ENCODE measurements at regions not wholly inside any gene's neighbourhood (a gene's known extent, or its start where the extent isn't known, plus 50 kb on each side); places are given as distances from the start of the nearest gene placed in this dataset.

DNA sequence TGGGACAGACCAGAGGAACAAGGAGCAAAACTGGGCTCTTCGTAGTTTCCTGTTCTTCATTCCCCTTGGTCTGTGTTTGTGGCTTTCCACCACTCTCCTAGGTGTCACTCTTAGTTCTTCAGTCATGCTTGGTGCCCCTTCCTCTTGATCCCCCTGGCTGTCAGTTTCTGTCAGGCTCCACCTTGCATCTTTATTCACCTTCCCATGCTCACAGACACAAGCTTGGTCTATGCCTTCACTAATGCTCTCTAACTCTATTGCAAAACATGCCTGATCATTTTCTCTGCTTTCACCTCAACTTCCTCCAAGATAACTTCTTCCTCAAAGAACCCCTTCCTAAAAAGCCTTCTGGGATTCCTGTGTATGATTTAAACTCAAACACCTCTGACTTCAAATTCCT, 122.9 kb downstream of the GLUL start:
- H3K27me3 ChIP-seq (ENCODE audit: control insufficient read depth, insufficient read depth, low read length) = no peaks in the 10 kb centered on the region
- no peaks in the 10 kb centered on the region for H3K4me1 ChIP-seq (ENCODE audit: control insufficient read depth, insufficient read depth, low read length, poor library complexity, severe bottlenecking)
- H3K9me3 ChIP-seq (ENCODE audit: control insufficient read depth in 2 of 2, low read length in 2 of 2) = no peaks in the 10 kb centered on the region
- H3K36me3 Mint-ChIP-seq = no peaks in the 10 kb centered on the region
- no peak overlapping the region for H3K4me3 ChIP-seq (ENCODE audit: low read depth, low read length)
- H3K27ac Mint-ChIP-seq = no peak overlapping the region
- peaks cover 0 to 4% (median 0%) of the 10 kb centered on the region in 4 donors for H3K4me1 Mint-ChIP-seq
- H3K4me3 Mint-ChIP-seq = no peak overlapping the region
- no peak overlapping the region for H3K27ac ChIP-seq (ENCODE audit: insufficient read depth, low read length, poor library complexity, severe bottlenecking)
- DNase-seq = no peak
- no peaks in the 10 kb centered on the region for H3K36me3 ChIP-seq (ENCODE audit: control insufficient read depth, insufficient read depth, low read length)
- peaks cover 13% of the 10 kb centered on the region for H3K27me3 Mint-ChIP-seq
- ATAC-seq (ENCODE audit: low read depth in 2 of 2) = no peak
- peaks cover 0 to 2% (median 0%) of the 10 kb centered on the region in 7 donors for H3K9me3 Mint-ChIP-seq

DNA sequence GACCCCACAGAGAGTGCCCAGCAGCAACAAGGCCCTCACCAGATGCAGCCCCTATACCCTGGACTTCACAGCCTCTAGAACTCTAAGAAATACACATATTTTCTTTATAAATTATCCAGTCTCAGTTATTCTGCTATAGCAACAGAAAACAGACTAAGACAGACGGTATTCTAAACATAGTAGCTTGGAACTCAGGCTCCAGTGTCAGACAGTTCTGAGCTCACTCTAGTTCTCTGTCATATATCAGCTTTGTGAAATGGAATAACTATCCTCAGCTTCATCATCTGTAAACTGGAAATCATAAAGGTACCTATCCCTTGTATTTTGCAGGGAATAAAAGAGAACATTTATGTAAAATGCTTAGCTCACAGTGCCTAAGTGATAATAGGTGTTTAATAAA, 127.4 kb downstream of the GLUL start:
- no peak overlapping the region for H3K4me3 Mint-ChIP-seq
- DNase-seq = no peak
- no peak overlapping the region for H3K27ac Mint-ChIP-seq
- peaks cover 4% of the 10 kb centered on the region for H3K36me3 Mint-ChIP-seq
- H3K9me3 ChIP-seq (ENCODE audit: control insufficient read depth in 2 of 2, low read length in 2 of 2) = no peaks in the 10 kb centered on the region
- H3K9me3 Mint-ChIP-seq = no peaks in the 10 kb centered on the region
- H3K4me1 ChIP-seq (ENCODE audit: control insufficient read depth, insufficient read depth, low read length, poor library complexity, severe bottlenecking) = peaks cover 16% of the 10 kb centered on the region
- no peaks in the 10 kb centered on the region for H3K27me3 ChIP-seq (ENCODE audit: control insufficient read depth, insufficient read depth, low read length)
- no peak overlapping the region for H3K27ac ChIP-seq (ENCODE audit: insufficient read depth, low read length, poor library complexity, severe bottlenecking)
- H3K4me1 Mint-ChIP-seq = peaks cover 14 to 29% (median 21%) of the 10 kb centered on the region in 4 donors
- peaks cover 6% of the 10 kb centered on the region for H3K27me3 Mint-ChIP-seq
- no peak overlapping the region for H3K4me3 ChIP-seq (ENCODE audit: low read depth, low read length)
- ATAC-seq (ENCODE audit: low read depth in 2 of 2) = no peak
- H3K36me3 ChIP-seq (ENCODE audit: control insufficient read depth, insufficient read depth, low read length) = no peaks in the 10 kb centered on the region

DNA sequence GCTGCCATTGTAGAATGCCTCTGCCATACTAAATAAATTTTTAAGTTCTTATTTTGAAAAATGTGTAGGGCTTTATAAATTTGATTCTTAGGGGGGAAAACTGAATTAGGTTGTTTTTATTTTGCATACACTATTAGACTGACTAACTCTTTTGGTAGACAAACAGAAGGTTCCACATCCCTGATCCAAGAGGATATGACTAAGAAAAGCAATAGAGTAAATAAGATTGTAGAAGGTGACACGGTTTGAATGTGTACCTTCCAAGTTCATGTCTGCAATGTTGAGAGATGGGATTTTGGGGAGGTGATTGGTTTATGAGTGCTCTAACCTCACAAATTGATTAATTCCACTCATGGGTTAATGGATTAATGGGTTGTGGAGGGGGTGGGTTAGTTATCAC, 127.9 kb downstream of the GLUL start:
- H3K27ac Mint-ChIP-seq = no peak overlapping the region
- no peak for ATAC-seq (ENCODE audit: low read depth in 2 of 2)

DNA sequence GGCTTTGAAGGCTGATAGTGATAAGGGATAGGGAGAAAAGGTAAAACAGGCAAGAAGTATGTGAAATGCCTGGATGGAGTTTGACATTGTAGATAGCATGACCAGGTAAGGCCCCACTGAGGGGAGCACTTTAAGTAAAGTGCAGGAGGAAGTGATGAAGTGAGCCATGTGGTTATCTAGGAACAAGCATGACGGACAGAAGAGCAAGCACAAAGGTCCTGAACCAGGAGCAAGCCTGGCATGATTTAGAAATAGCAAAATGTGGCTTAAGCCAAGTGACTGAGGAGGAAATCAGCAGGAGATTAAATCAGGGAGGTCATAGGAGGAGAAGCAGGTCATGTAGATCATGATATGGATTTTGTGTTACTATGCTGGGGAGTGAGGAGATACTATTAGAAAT, 129.2 kb downstream of the GLUL start:
- no peaks in the 10 kb centered on the region for H3K36me3 ChIP-seq (ENCODE audit: control insufficient read depth, insufficient read depth, low read length)
- DNase-seq (no peak), ATAC-seq (ENCODE audit: low read depth in 2 of 2) (no peak)
- H3K9me3 ChIP-seq (ENCODE audit: control insufficient read depth in 2 of 2, low read length in 2 of 2) = no peaks in the 10 kb centered on the region
- H3K27ac Mint-ChIP-seq = peak overlapping the region; percentile 3 to 39 (median 15)
- H3K4me3 ChIP-seq (ENCODE audit: low read depth, low read length) = no peak overlapping the region
- H3K9me3 Mint-ChIP-seq = no peaks in the 10 kb centered on the region
- no peaks in the 10 kb centered on the region for H3K27me3 ChIP-seq (ENCODE audit: control insufficient read depth, insufficient read depth, low read length)
- no peak overlapping the region for H3K27ac ChIP-seq (ENCODE audit: insufficient read depth, low read length, poor library complexity, severe bottlenecking)
- peaks cover 4% of the 10 kb centered on the region for H3K36me3 Mint-ChIP-seq
- H3K4me1 ChIP-seq (ENCODE audit: control insufficient read depth, insufficient read depth, low read length, poor library complexity, severe bottlenecking) = peaks cover 22% of the 10 kb centered on the region
- H3K27me3 Mint-ChIP-seq = no peaks in the 10 kb centered on the region
- peak overlapping the region in 1 of 4 donors; percentile 5 for H3K4me3 Mint-ChIP-seq
- H3K4me1 Mint-ChIP-seq = peaks cover 16 to 38% (median 25%) of the 10 kb centered on the region in 4 donors

More for the DNA sequence above, 127.9 kb downstream of the GLUL start:
- Histone ChIP-seq H3K36me3 (ENCODE audit: control insufficient read depth, insufficient read depth, low read length) (no peaks in the 10 kb centered on the region), H3K9me3 (ENCODE audit: control insufficient read depth in 2 of 2, low read length in 2 of 2) (no peaks in the 10 kb centered on the region), H3K27me3 (ENCODE audit: control insufficient read depth, insufficient read depth, low read length) (no peaks in the 10 kb centered on the region), H3K4me3 (ENCODE audit: low read depth, low read length) (no peak overlapping the region), H3K4me1 (ENCODE audit: control insufficient read depth, insufficient read depth, low read length, poor library complexity, severe bottlenecking) (peaks cover 20% of the 10 kb centered on the region), H3K27ac (ENCODE audit: insufficient read depth, low read length, poor library complexity, severe bottlenecking) (no peak overlapping the region)
- peaks cover 4% of the 10 kb centered on the region for H3K36me3 Mint-ChIP-seq
- peaks cover 16 to 32% (median 24%) of the 10 kb centered on the region in 4 donors for H3K4me1 Mint-ChIP-seq
- H3K27me3 Mint-ChIP-seq = peaks cover 3% of the 10 kb centered on the region
- no peaks in the 10 kb centered on the region for H3K9me3 Mint-ChIP-seq
- no peak overlapping the region for H3K4me3 Mint-ChIP-seq
- DNase-seq = no peak

DNA sequence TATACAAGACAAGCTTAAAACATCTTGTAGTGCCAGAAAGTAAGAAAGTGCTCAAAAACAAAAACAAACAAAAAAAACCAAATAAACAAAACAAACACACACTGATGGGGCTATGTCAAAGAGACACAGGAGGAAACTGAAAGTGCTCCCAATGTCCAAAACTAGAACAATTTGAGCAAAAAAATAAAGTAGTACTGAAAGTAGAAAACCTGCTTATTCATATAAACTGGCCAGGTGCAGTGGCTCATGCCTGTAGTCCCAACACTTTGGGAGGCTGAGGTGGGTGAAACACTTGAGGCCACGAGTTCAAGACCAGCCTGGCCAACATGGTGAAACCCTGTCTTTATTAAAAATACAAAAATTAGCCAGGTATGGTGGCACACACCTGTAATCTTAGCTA, 129.9 kb downstream of the GLUL start:
- ATAC-seq (ENCODE audit: low read depth in 2 of 2) (no peak), DNase-seq (no peak)
- peaks cover 16 to 40% (median 25%) of the 10 kb centered on the region in 4 donors for H3K4me1 Mint-ChIP-seq
- no peaks in the 10 kb centered on the region for H3K9me3 ChIP-seq (ENCODE audit: control insufficient read depth in 2 of 2, low read length in 2 of 2)
- H3K27ac Mint-ChIP-seq = peak overlapping the region in 1 of 3 donors; percentile 7
- H3K36me3 Mint-ChIP-seq = peaks cover 4% of the 10 kb centered on the region
- no peak overlapping the region for H3K4me3 ChIP-seq (ENCODE audit: low read depth, low read length)
- peaks cover 22% of the 10 kb centered on the region for H3K4me1 ChIP-seq (ENCODE audit: control insufficient read depth, insufficient read depth, low read length, poor library complexity, severe bottlenecking)
- no peaks in the 10 kb centered on the region for H3K27me3 Mint-ChIP-seq
- no peaks in the 10 kb centered on the region for H3K36me3 ChIP-seq (ENCODE audit: control insufficient read depth, insufficient read depth, low read length)
- no peak overlapping the region for H3K4me3 Mint-ChIP-seq
- H3K9me3 Mint-ChIP-seq = no peaks in the 10 kb centered on the region
- H3K27ac ChIP-seq (ENCODE audit: insufficient read depth, low read length, poor library complexity, severe bottlenecking) = no peak overlapping the region
- H3K27me3 ChIP-seq (ENCODE audit: control insufficient read depth, insufficient read depth, low read length) = no peaks in the 10 kb centered on the region

DNA sequence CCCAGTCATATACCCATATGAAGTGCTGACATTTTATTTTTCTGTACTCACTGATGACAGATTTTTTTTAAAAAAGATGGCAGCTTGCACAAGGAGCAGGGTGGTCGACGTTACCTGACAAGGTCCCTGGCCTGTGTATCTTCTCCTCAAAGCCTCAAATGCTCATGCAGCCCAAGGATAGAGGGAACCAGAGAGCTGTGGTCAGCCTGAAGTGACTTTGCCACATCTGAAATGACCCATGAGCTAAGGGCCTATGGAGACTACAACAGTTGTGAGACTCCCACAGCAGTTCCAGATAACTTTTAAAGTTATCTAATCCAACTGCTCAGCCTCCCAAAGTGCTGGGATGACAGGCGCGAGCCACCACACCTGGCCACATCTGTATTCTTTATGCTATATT, 131.1 kb downstream of the GLUL start:
- H3K9me3 ChIP-seq (ENCODE audit: control insufficient read depth in 2 of 2, low read length in 2 of 2) = no peaks in the 10 kb centered on the region
- no peaks in the 10 kb centered on the region for H3K36me3 ChIP-seq (ENCODE audit: control insufficient read depth, insufficient read depth, low read length)
- peak overlapping the region in 1 of 4 donors; percentile 17 for H3K4me3 Mint-ChIP-seq
- no peak overlapping the region for H3K4me3 ChIP-seq (ENCODE audit: low read depth, low read length)
- H3K4me1 ChIP-seq (ENCODE audit: control insufficient read depth, insufficient read depth, low read length, poor library complexity, severe bottlenecking) = peaks cover 22% of the 10 kb centered on the region
- peaks cover 16 to 40% (median 25%) of the 10 kb centered on the region in 4 donors for H3K4me1 Mint-ChIP-seq
- H3K27ac ChIP-seq (ENCODE audit: insufficient read depth, low read length, poor library complexity, severe bottlenecking) = no peak overlapping the region
- H3K27me3 Mint-ChIP-seq = no peaks in the 10 kb centered on the region
- no peak for ATAC-seq (ENCODE audit: low read depth in 2 of 2)
- H3K27ac Mint-ChIP-seq = peak overlapping the region; percentile 44 to 84 (median 65)
- peaks cover 4% of the 10 kb centered on the region for H3K36me3 Mint-ChIP-seq
- no peaks in the 10 kb centered on the region for H3K27me3 ChIP-seq (ENCODE audit: control insufficient read depth, insufficient read depth, low read length)
- no peak for DNase-seq
- no peaks in the 10 kb centered on the region for H3K9me3 Mint-ChIP-seq

DNA sequence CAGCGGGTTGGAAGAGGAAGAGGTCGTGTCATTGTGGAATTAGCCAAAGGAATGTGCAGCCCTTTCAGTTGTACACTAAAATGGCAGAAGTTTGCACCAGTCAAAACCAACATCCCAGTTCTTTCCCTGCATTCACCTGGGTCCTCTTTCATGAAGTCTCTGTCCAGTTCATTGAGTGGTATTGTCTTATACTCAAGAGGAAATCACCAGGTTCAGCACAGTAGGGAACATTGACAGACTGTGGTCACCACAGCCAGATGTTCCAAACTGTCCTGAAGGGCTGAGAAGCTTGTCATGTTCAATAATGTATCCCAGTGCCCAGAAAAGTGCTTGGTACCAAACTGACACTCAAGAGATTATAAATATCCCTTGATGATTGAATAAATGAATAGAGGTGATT, 131.6 kb downstream of the GLUL start:
- no peaks in the 10 kb centered on the region for H3K27me3 ChIP-seq (ENCODE audit: control insufficient read depth, insufficient read depth, low read length)
- Mint-ChIP-seq H3K4me3 (peak overlapping the region in 3 of 4 donors; percentile 27 to 76 (median 74)), H3K4me1 (peaks cover 16 to 40% (median 26%) of the 10 kb centered on the region in 4 donors), H3K27me3 (no peaks in the 10 kb centered on the region), H3K36me3 (peaks cover 4% of the 10 kb centered on the region), H3K9me3 (no peaks in the 10 kb centered on the region), H3K27ac (peak overlapping the region; percentile 84 to 99 (median 94))
- DNase-seq (no peak), ATAC-seq (ENCODE audit: low read depth in 2 of 2) (no peak)
- peaks cover 22% of the 10 kb centered on the region for H3K4me1 ChIP-seq (ENCODE audit: control insufficient read depth, insufficient read depth, low read length, poor library complexity, severe bottlenecking)
- no peaks in the 10 kb centered on the region for H3K9me3 ChIP-seq (ENCODE audit: control insufficient read depth in 2 of 2, low read length in 2 of 2)
- H3K36me3 ChIP-seq (ENCODE audit: control insufficient read depth, insufficient read depth, low read length) = no peaks in the 10 kb centered on the region
- H3K4me3 ChIP-seq (ENCODE audit: low read depth, low read length) = peak overlapping the region; percentile 57
- H3K27ac ChIP-seq (ENCODE audit: insufficient read depth, low read length, poor library complexity, severe bottlenecking) = no peak overlapping the region

DNA sequence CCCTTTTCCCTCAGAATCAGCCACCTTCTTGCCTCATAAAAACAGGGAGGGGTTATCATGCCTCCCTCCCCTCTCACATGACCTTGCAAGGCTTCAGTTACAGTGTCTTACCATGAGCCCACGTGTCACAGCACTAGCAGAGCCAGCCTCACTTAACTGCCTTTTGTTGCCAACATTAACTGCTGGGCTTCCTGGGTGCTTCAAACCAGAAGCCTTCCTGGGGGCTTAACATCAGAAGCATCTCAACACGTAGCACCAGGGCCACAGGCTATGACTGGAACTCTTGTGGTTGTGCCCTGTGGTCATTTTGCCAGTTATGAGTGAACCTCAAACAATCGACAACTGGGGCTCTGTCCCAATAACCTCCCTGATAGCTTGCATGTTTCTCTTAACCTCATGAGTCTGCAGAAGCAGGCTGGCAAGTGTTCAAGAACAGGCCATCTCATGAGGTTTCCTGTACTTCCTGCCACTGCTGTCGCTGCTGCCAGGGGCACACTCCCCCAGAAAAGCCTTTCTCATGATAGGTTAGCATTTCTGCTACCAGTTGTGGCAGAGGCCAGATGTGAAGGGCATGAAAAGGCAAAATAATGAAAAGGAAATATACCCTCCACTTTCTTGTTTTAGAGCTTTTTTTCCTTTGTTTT, 132.2 kb downstream of the GLUL start:
- H3K4me1 ChIP-seq (ENCODE audit: control insufficient read depth, insufficient read depth, low read length, poor library complexity, severe bottlenecking) = peaks cover 22% of the 10 kb centered on the region
- no peaks in the 10 kb centered on the region for H3K36me3 ChIP-seq (ENCODE audit: control insufficient read depth, insufficient read depth, low read length)
- H3K4me1 Mint-ChIP-seq = peaks cover 16 to 40% (median 26%) of the 10 kb centered on the region in 4 donors

More for the DNA sequence above, 132.2 kb downstream of the GLUL start:
- peak; percentile 5 to 79 (median 67) for DNase-seq
- Mint-ChIP-seq H3K36me3 (peaks cover 4% of the 10 kb centered on the region), H3K4me3 (peak overlapping the region; percentile 27 to 76 (median 65)), H3K27me3 (no peaks in the 10 kb centered on the region), H3K27ac (peak overlapping the region; percentile 84 to 99 (median 94)), H3K9me3 (no peaks in the 10 kb centered on the region)
- Histone ChIP-seq H3K4me3 (ENCODE audit: low read depth, low read length) (peak overlapping the region; percentile 57), H3K27me3 (ENCODE audit: control insufficient read depth, insufficient read depth, low read length) (no peaks in the 10 kb centered on the region), H3K9me3 (ENCODE audit: control insufficient read depth in 2 of 2, low read length in 2 of 2) (no peaks in the 10 kb centered on the region), H3K27ac (ENCODE audit: insufficient read depth, low read length, poor library complexity, severe bottlenecking) (peak overlapping the region; percentile 65)
- peak; percentile 80 to 84 for ATAC-seq (ENCODE audit: low read depth in 2 of 2)
